ENCODE measurements at regions not wholly inside any gene's neighbourhood (a gene's known extent, or its start where the extent isn't known, plus 50 kb on each side); places are given as distances from the start of the nearest gene placed in this dataset.

DNA sequence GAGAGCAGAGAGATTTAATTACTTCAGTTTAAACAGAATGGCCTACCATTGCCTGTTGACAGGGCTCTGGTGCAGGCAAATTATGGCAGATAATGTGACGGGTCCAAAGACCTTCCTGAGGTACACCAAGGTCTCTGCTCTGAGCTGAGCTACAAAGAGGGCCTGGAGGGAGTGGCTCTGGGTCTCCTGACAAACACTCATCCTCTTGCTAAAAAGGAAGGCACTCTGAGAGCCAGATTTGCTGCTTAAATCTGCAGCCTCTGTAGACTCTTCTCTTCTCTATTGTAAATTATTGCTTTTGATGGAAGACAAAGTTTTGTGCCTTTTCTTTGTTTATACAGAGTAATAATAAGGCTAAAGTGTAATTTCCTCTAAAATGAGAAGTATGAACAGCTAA, 529.5 kb upstream of the FZD8 start:
- Histone ChIP-seq H3K4me3 (ENCODE audit: control extremely low read depth in 1 of 5, extremely low read depth in 1 of 5, insufficient read depth in 1 of 5, low read depth in 2 of 5, low read length in 4 of 5) (no peak overlapping the region), H2AFZ (ENCODE audit: insufficient read depth, low read depth, low read length, poor library complexity, severe bottlenecking) (no peak overlapping the region), H3K9me3 (ENCODE audit: control extremely low read depth in 1 of 3, control insufficient read depth in 2 of 3, insufficient read depth in 1 of 3, low read length in 2 of 3) (no peaks in the 10 kb centered on the region), H3K27ac (ENCODE audit: low read length in 2 of 2) (no peak overlapping the region), H3K79me2 (ENCODE audit: control insufficient read depth, insufficient read depth, low read length) (no peaks in the 10 kb centered on the region), H3K4me2 (replicated peaks; ENCODE audit: low read depth, low read length, poor library complexity, severe bottlenecking) (no peak overlapping the region), H3K27me3 (replicated peaks in 1 of 4; ENCODE audit: control extremely low read depth in 1 of 4, control insufficient read depth in 3 of 4, insufficient read depth in 4 of 4, low read length in 3 of 4) (no peaks in the 10 kb centered on the region), H4K20me1 (ENCODE audit: control insufficient read depth, insufficient read depth, low read length, poor library complexity, severe bottlenecking) (no peaks in the 10 kb centered on the region), H3K4me1 (ENCODE audit: control insufficient read depth in 2 of 2, insufficient read depth in 2 of 2, low read length in 2 of 2) (no peaks in the 10 kb centered on the region), H3K9ac (ENCODE audit: low read length) (no peak overlapping the region), H3K36me3 (replicated peaks in 1 of 2; ENCODE audit: control extremely low read depth in 1 of 2, control insufficient read depth in 1 of 2, extremely low read depth in 1 of 2, insufficient read depth in 2 of 2, low read length in 1 of 2) (no peaks in the 10 kb centered on the region)
- ChIA-PET POLR2A (no interaction called here), CTCF (no interaction called here)
- TF ChIP-seq, protein P1, sequence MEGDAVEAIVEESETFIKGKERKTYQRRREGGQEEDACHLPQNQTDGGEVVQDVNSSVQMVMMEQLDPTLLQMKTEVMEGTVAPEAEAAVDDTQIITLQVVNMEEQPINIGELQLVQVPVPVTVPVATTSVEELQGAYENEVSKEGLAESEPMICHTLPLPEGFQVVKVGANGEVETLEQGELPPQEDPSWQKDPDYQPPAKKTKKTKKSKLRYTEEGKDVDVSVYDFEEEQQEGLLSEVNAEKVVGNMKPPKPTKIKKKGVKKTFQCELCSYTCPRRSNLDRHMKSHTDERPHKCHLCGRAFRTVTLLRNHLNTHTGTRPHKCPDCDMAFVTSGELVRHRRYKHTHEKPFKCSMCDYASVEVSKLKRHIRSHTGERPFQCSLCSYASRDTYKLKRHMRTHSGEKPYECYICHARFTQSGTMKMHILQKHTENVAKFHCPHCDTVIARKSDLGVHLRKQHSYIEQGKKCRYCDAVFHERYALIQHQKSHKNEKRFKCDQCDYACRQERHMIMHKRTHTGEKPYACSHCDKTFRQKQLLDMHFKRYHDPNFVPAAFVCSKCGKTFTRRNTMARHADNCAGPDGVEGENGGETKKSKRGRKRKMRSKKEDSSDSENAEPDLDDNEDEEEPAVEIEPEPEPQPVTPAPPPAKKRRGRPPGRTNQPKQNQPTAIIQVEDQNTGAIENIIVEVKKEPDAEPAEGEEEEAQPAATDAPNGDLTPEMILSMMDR (IDR thresholded peaks at IDR 0.05), result no peak
- no peak for TF ChIP-seq EZH2 (IDR thresholded peaks at IDR 0.05; ENCODE audit: borderline replicate concordance, insufficient read depth, low read depth, low read length, poor library complexity, severe bottlenecking)
- H3K4me1 Mint-ChIP-seq, result no peaks in the 10 kb centered on the region
- H3K4me3 Mint-ChIP-seq, result no peak overlapping the region
- H3K27ac Mint-ChIP-seq, result no peak overlapping the region
- no peaks in the 10 kb centered on the region for H3K27me3 Mint-ChIP-seq
- WGBS (ENCODE audit: insufficient coverage), result 91% methylated on average over 1 of the region's 1 CpG
- intact Hi-C loops (cut with micrococcal nuclease), result no loop called here
- ATAC-seq (ENCODE audit: low read depth) (no peak), DNase-seq (no peak)
- peaks cover 3% of the 10 kb centered on the region for H3K9me3 Mint-ChIP-seq (ENCODE audit: insufficient read depth)

DNA sequence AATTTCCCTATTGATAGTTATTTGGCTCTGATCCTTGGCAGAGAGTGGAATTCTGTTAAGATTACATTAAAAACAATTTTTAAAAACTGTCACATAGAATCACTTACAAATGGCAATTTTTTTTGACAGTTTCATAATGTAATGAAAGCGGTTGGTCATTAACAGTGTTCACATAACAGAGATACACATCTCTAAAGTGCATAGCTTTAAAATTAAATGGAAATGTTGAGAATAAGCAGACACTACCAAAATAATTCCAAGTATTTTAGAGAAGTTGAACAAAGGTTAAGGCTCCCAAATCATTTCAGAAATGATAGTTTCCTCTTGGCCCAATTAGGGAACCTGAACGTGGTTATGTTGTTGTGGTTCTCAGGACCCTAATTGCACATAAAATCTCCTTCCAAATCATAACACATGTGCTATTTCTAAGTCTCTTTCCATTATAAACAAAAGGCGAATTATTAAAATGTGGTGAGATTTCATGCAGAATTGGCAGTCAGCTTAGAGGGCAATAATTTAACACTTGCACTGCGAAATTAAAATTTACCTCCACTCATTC, 528.9 kb upstream of the FZD8 start:
- no CpG with 5 or more reads among the region's 4 CpGs for WGBS (ENCODE audit: insufficient coverage)
- Histone ChIP-seq H3K4me3 (ENCODE audit: control extremely low read depth in 1 of 5, extremely low read depth in 1 of 5, insufficient read depth in 1 of 5, low read depth in 2 of 5, low read length in 4 of 5) (no peak overlapping the region), H3K9me3 (ENCODE audit: control extremely low read depth in 1 of 3, control insufficient read depth in 2 of 3, insufficient read depth in 1 of 3, low read length in 2 of 3) (no peaks in the 10 kb centered on the region), H3K36me3 (replicated peaks in 1 of 2; ENCODE audit: control extremely low read depth in 1 of 2, control insufficient read depth in 1 of 2, extremely low read depth in 1 of 2, insufficient read depth in 2 of 2, low read length in 1 of 2) (no peaks in the 10 kb centered on the region), H3K27me3 (replicated peaks in 1 of 4; ENCODE audit: control extremely low read depth in 1 of 4, control insufficient read depth in 3 of 4, insufficient read depth in 4 of 4, low read length in 3 of 4) (no peaks in the 10 kb centered on the region), H3K9ac (ENCODE audit: low read length) (no peak overlapping the region), H3K4me1 (ENCODE audit: control insufficient read depth in 2 of 2, insufficient read depth in 2 of 2, low read length in 2 of 2) (no peaks in the 10 kb centered on the region), H3K4me2 (replicated peaks; ENCODE audit: low read depth, low read length, poor library complexity, severe bottlenecking) (no peak overlapping the region), H4K20me1 (ENCODE audit: control insufficient read depth, insufficient read depth, low read length, poor library complexity, severe bottlenecking) (no peaks in the 10 kb centered on the region), H3K79me2 (ENCODE audit: control insufficient read depth, insufficient read depth, low read length) (no peaks in the 10 kb centered on the region), H3K27ac (ENCODE audit: low read length in 2 of 2) (no peak overlapping the region), H2AFZ (ENCODE audit: insufficient read depth, low read depth, low read length, poor library complexity, severe bottlenecking) (no peak overlapping the region)
- no peak overlapping the region for H3K27ac Mint-ChIP-seq
- DNase-seq (no peak), ATAC-seq (ENCODE audit: low read depth) (no peak)
- peaks cover 6% of the 10 kb centered on the region for H3K9me3 Mint-ChIP-seq (ENCODE audit: insufficient read depth)
- intact Hi-C loops (cut with micrococcal nuclease), result no loop called here
- ChIA-PET POLR2A (no interaction called here), CTCF (no interaction called here)
- H3K4me1 Mint-ChIP-seq, result no peaks in the 10 kb centered on the region
- H3K4me3 Mint-ChIP-seq, result no peak overlapping the region
- TF ChIP-seq EZH2 (IDR thresholded peaks at IDR 0.05; ENCODE audit: borderline replicate concordance, insufficient read depth, low read depth, low read length, poor library complexity, severe bottlenecking), result no peak
- TF ChIP-seq, protein P1 (IDR thresholded peaks at IDR 0.05), result no peak
- no peaks in the 10 kb centered on the region for H3K27me3 Mint-ChIP-seq

Measured in B cell (primary cell).